HG02759 (cell line): ENCODE measurements at regions not wholly inside any gene's neighbourhood (a gene's known extent, or its start where the extent isn't known, plus 50 kb on each side); places are given as distances from the start of the nearest gene placed in this dataset.

ENCODE experiments used
- ATAC-seq: cut with Tn5 transposase; IDR thresholded peaks from one replicate; pipeline ENCODE4 v1.9.1; 2021; ENCODE audit warnings: mild to moderate bottlenecking, moderate library complexity; ENCODE audit not compliant: unreplicated experiment

- no peak for ATAC-seq
These were observed 644.4 kb upstream of the IGFBP3 start for GRCh38 chr7:46565253-46566096.

DNA sequence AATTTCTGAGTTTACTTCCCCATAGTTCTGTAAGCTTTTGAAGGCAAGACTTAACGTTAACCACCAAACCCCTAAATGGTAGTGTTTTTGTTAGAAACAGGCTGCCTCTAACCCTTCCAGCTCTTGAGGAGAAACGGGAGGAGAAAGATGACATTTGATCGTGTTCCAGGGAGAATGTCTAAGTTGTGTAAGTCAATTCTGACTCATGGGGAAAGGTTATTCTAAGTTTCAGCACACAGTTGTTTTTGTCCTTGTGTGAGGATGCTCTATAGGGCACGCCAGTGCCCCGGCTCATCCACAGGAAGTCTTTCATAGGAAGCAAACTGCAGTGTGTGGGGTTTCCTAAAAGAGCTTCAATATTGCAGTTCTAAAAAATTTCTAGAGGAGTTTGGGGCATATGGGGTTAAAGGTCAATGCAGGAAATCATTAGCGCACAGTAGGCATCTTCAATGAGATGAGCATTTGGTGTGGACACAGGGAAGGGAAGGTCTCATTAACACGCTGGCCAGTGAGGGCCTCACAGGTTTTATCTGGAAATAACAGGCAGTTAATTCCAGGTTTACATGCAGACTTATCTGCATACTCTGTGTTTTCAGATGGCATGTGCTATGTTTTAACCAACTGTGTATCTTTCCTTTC is 638.2 kb upstream of the IGFBP3 start:
- ATAC-seq, result no peak

DNA sequence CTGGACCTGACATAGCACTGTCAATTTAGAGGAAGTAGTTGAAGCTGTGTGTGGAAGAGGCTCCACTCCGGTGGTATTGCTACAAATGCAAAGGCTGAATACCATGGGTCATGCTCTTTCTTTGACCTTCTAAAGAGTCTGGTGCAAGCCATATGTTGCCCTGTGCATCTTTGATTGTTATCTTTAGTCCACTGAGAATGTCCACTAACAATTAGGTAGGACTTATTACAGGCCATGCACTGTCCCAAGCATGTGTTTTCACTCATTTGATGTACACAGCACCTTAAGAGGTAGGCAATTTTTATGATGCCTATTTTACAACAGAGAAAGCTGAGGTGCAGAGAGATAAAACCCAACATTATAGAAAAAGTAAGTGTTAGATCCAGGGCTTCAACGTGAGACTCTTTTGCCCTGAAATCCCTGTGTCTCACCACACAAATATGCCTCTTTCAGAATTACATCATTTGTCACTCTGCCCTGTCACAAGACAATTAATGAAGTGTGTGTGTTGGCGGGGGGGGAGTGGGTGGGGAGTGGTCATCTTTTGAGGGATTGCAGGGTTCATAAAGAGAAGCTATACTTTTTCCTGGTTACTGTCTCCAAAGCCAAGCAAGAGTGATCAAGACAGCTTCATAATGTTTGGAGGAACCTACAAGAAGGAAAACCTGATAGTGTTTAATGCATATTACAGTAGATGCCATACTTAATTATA is 637.6 kb upstream of the IGFBP3 start:
- ATAC-seq, result no peak

DNA sequence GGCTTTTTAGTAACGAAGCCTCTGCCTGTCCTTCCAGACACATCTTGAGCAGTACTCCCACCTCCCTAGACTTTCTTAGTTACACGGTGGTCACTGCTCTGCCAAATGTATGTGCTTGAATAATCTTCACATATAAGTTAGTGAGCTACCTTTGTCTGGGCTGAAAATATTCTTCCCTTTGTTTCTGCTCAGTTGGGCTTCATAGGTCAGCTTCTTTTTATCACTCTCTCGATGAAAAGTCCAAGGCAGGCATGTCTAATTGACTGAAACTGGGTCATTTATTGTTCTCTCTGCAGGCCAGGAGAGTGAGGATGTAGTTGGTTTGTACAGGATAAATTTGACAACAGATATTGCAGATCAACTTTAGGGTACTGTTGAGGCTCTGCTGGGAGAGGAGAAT is 636.7 kb upstream of the IGFBP3 start:
- no peak for ATAC-seq

DNA sequence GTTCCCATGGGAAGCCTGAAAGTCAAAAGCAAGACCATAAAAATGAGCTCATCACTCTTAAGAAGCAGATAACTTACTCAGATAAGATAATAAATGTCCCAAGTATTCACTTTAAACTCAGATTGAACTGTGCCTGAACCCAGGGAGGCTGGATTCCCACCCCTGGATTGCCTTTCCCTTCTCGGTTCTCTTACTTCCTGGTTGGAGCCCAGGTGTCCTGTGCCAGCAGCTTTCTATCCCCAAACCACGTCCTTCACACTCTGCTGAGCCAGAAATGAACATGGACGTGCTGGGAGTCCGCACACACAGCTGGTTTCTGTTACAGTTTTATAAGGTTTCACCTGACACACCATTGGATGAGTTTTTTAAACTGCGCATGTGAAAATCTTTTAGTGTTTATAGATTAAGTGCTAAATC is 636.2 kb upstream of the IGFBP3 start:
- ATAC-seq, result no peak

GRCh38 chr7:46554688-46555422 is 633.8 kb upstream of the IGFBP3 start:
- no peak for ATAC-seq

GRCh38 chr7:46551603-46552002 is 630.5 kb upstream of the IGFBP3 start:
- ATAC-seq, result no peak

DNA sequence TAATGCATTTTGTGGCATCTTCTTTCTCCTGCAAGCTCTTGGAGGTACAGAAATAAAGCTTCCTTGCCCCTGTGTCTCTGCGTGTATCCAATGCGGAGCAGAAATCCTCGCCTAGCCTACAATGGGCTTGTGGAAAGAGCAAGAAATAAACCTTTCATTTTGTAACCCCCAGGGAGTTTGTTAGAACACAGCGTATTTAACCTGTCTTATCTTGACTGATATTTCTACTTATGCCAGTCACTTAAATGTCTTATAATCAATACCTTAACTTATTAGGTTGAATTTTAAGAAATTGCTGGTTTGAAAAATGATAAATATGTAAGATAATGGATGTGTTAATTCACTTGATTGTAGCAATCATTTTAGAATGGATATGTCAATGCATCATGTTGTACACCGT is 629.8 kb upstream of the IGFBP3 start:
- no peak for ATAC-seq

DNA sequence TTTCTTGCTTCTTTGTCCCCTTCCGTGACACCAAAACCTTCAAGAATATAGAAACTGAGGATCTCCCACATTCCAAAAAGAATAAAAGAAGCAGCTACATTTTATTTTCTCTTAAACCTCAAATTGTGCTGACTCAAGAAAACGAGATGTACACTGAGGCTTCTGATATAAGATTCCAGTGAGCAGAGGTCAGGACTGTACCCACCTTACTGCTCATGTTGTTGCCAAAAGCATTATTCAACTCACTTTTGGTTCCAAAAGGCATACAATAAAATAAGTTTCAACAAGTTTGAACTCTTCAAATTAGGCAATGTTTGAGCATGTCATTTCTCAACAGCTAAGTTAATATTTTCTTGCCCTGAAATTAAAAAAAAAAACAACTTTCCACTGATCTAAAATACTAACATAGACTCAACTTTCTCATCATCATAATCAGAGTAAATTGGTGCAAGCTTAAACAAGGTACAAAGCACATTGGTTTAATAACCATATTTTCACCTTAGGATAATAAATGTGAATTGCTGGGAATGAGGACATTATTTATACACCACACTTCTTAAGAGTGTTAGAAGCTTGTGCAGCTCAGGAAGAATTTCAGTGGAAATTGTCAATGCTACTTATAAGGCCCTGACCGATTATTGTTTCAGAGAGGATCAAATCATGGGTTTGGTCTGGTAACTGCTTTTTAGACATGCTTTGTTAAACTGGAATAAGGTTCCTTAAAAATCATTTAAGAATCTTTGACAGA is 629.0 kb upstream of the IGFBP3 start:
- no peak for ATAC-seq

DNA sequence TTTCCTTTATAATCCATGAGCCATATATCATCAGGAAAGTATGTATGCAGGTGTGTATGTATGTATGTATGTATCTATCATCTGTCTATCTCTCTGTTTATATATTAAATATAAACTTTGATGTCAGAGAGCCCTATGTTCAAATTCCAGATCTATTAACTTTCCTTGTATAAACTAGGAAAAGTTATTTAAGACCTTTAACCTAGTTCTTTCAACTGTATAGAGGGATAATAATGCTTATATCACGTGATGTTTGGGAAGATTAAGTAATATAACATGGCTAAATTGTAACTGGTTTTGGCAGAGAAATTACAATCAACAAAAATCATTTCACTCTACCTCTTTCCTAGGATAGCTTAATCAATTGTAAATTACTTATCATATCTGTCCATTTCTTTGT is 628.3 kb upstream of the IGFBP3 start:
- ATAC-seq, result no peak

DNA sequence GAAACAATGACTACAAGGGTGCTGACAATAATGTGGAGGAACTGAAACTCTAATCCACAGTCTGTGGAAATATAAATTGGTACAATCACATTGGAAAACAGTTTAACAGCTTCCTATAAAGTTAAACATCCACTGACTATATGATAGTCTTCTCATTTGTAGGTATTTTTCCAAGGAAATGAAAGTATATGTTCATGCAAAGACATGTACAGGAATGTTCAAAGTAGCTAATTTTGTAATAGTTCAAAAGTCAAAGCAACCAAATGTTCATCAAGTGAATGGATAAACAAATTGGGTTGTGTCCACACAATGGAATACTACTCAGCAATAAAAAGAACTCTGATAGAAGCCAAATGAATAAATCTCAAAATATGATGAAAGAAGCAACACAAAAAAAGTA is 626.0 kb upstream of the IGFBP3 start:
- no peak for ATAC-seq

- ATAC-seq, result no peak
These were observed 624.7 kb upstream of the IGFBP3 start for GRCh38 chr7:46545790-46546189.

GRCh38 chr7:46544396-46545008 is 623.4 kb upstream of the IGFBP3 start:
- ATAC-seq, result no peak

DNA sequence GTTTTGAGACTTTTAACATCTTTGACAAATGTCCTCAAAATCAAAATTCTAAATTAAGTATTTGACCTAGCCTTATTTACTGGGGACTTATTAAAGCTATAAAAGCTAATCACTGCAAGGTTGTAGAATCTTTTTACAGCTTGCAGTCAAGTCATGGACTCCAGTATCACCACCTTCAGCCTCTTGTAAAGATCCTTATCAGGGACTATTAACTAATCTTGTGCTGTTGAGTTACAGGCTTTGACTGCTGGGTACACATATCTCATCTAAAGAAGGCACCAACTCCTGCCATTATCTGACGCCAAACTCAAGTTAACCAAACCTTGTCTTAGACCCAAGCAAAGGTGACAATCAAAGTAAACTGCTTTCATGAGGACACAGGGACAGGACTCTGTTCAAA is 621.0 kb upstream of the IGFBP3 start:
- no peak for ATAC-seq

GRCh38 chr7:46539892-46540483 is 618.9 kb upstream of the IGFBP3 start:
- no peak for ATAC-seq

DNA sequence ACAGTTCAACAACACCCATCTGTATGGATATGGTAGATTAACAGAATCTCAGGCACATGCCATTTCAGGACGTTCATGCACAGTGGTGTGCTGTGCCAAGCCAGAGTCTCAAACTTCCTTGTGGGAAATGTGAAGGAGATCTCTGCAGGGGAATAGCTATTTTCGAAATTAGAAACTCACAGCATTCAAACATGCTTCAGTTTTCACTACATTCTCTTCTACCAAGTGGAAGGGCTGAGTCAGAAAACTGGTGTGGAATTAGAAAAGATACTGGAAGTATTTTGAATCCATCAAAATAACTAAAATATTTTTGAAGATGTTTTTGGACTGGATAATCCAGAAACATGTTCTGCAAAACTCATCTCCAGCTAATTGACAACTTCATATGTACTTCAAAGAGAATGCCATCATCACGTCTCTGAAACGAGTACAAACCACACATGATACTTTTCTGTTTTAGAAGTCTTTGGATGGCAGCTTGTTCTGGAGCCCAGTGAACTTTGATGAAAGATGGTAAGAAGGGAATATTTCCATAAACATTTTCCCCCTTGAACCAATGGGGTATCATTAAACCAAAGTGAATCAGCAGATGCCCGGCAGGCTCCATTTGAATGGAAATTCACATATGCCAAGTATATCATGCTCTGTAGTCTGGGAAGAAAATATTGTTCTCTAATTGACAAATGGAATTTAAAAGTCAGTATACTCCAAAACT is 616.3 kb upstream of the IGFBP3 start:
- no peak for ATAC-seq

- ATAC-seq, result no peak
These were observed 613.9 kb upstream of the IGFBP3 start for GRCh38 chr7:46534664-46535588.

- no peak for ATAC-seq
These were observed 612.9 kb upstream of the IGFBP3 start for GRCh38 chr7:46533946-46534345.
